ENCODE measurements at regions not wholly inside any gene's neighbourhood (a gene's known extent, or its start where the extent isn't known, plus 50 kb on each side); places are given as distances from the start of the nearest gene placed in this dataset.
"Not testable (repeated sequence)": the region's sequence is repeated elsewhere in the genome, so short reads cannot be mapped to it uniquely, and the experiment has no call there.

GRCh38 chr10:53379956-53380355 is 607.4 kb upstream of the MBL2 start:
- Histone ChIP-seq H2AFZ (no peak overlapping the region), H3K4me1 (no peaks in the 10 kb centered on the region), H3K36me3 (ENCODE audit: control insufficient read depth, insufficient read depth, low read length) (no peaks in the 10 kb centered on the region), H3K9ac (no peak overlapping the region), H3K9me3 (ENCODE audit: control insufficient read depth, low read length) (no peaks in the 10 kb centered on the region), H3K4me3 (ENCODE audit: low read depth, low read length) (no peak overlapping the region), H3K27ac (no peak overlapping the region), H3K4me2 (ENCODE audit: low read length) (no peak overlapping the region), H3K27me3 (ENCODE audit: control insufficient read depth, insufficient read depth, low read length) (no peaks in the 10 kb centered on the region), H3K79me2 (no peaks in the 10 kb centered on the region)
- TF ChIP-seq, protein P1, sequence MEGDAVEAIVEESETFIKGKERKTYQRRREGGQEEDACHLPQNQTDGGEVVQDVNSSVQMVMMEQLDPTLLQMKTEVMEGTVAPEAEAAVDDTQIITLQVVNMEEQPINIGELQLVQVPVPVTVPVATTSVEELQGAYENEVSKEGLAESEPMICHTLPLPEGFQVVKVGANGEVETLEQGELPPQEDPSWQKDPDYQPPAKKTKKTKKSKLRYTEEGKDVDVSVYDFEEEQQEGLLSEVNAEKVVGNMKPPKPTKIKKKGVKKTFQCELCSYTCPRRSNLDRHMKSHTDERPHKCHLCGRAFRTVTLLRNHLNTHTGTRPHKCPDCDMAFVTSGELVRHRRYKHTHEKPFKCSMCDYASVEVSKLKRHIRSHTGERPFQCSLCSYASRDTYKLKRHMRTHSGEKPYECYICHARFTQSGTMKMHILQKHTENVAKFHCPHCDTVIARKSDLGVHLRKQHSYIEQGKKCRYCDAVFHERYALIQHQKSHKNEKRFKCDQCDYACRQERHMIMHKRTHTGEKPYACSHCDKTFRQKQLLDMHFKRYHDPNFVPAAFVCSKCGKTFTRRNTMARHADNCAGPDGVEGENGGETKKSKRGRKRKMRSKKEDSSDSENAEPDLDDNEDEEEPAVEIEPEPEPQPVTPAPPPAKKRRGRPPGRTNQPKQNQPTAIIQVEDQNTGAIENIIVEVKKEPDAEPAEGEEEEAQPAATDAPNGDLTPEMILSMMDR (IDR thresholded peaks at IDR 0.05), result no peak

- TF ChIP-seq, protein P1 (IDR thresholded peaks at IDR 0.05), result no peak
- H2AFZ ChIP-seq, result no peak overlapping the region
- no peaks in the 10 kb centered on the region for H3K9me3 ChIP-seq (ENCODE audit: control insufficient read depth, low read length)
- no peaks in the 10 kb centered on the region for H3K4me1 ChIP-seq
- no peak overlapping the region for H3K4me3 ChIP-seq (ENCODE audit: low read depth, low read length)
- H3K27ac ChIP-seq, result no peak overlapping the region
- no peak overlapping the region for H3K9ac ChIP-seq
- H3K79me2 ChIP-seq, result no peaks in the 10 kb centered on the region
- H3K36me3 ChIP-seq (ENCODE audit: control insufficient read depth, insufficient read depth, low read length), result no peaks in the 10 kb centered on the region
- no peaks in the 10 kb centered on the region for H3K27me3 ChIP-seq (ENCODE audit: control insufficient read depth, insufficient read depth, low read length)
- H3K4me2 ChIP-seq (ENCODE audit: low read length), result no peak overlapping the region
These were observed 597.8 kb upstream of the MBL2 start for GRCh38 chr10:53370347-53370746.

GRCh38 chr10:53361936-53362335 is 589.4 kb upstream of the MBL2 start:
- no peaks in the 10 kb centered on the region for H3K4me1 ChIP-seq

GRCh38 chr10:53361281-53361680 is 588.7 kb upstream of the MBL2 start:
- Histone ChIP-seq H3K27me3 (ENCODE audit: control insufficient read depth, insufficient read depth, low read length) (no peaks in the 10 kb centered on the region), H3K9me3 (ENCODE audit: control insufficient read depth, low read length) (no peaks in the 10 kb centered on the region), H3K4me3 (ENCODE audit: low read depth, low read length) (no peak overlapping the region), H3K4me1 (no peaks in the 10 kb centered on the region), H3K9ac (no peak overlapping the region), H3K36me3 (ENCODE audit: control insufficient read depth, insufficient read depth, low read length) (no peaks in the 10 kb centered on the region), H3K4me2 (ENCODE audit: low read length) (no peak overlapping the region), H3K79me2 (no peaks in the 10 kb centered on the region), H2AFZ (no peak overlapping the region), H3K27ac (no peak overlapping the region)
- TF ChIP-seq, protein P1 (IDR thresholded peaks at IDR 0.05), result no peak

More at GRCh38 chr10:53361936-53362335, 589.4 kb upstream of the MBL2 start:
- Histone ChIP-seq H3K9me3 (ENCODE audit: control insufficient read depth, low read length) (no peaks in the 10 kb centered on the region), H3K27ac (no peak overlapping the region), H3K9ac (no peak overlapping the region), H3K27me3 (ENCODE audit: control insufficient read depth, insufficient read depth, low read length) (no peaks in the 10 kb centered on the region), H2AFZ (no peak overlapping the region), H3K36me3 (ENCODE audit: control insufficient read depth, insufficient read depth, low read length) (no peaks in the 10 kb centered on the region), H3K4me2 (ENCODE audit: low read length) (no peak overlapping the region), H3K79me2 (no peaks in the 10 kb centered on the region), H3K4me3 (ENCODE audit: low read depth, low read length) (no peak overlapping the region)
- TF ChIP-seq, protein P1 (IDR thresholded peaks at IDR 0.05), result no peak

GRCh38 chr10:53358978-53359377 is 586.4 kb upstream of the MBL2 start:
- not testable (repeated sequence) for H3K9me3 ChIP-seq (ENCODE audit: control insufficient read depth, low read length); H3K27me3 ChIP-seq (ENCODE audit: control insufficient read depth, insufficient read depth, low read length); H2AFZ ChIP-seq; H3K79me2 ChIP-seq; H3K4me1 ChIP-seq; H3K4me3 ChIP-seq (ENCODE audit: low read depth, low read length); H3K27ac ChIP-seq; H3K9ac ChIP-seq; H3K4me2 ChIP-seq (ENCODE audit: low read length); H3K36me3 ChIP-seq (ENCODE audit: control insufficient read depth, insufficient read depth, low read length)

All from parathyroid adenoma (tissue), 2 donors.